ENCODE measurements at regions not wholly inside any gene's neighbourhood (a gene's known extent, or its start where the extent isn't known, plus 50 kb on each side); places are given as distances from the start of the nearest gene placed in this dataset.
A peak's percentile ranks its signal among the peaks of the same experiment; 100 is the strongest.

- DNase-seq: no peak
Measured at GRCh38 chr22:25367756-25368155, 148.3 kb downstream of the CRYBB2 start.

- DNase-seq: no peak
Measured at GRCh38 chr22:25368271-25368670, 148.8 kb downstream of the CRYBB2 start.

GRCh38 chr22:25369041-25369440 is 149.6 kb downstream of the CRYBB2 start:
- no peak for DNase-seq

GRCh38 chr22:25370322-25370721 is 150.9 kb downstream of the CRYBB2 start:
- DNase-seq: no peak

- no peak for DNase-seq
Measured at GRCh38 chr22:25372000-25372595, 152.7 kb downstream of the CRYBB2 start.

- DNase-seq: no peak
Measured at GRCh38 chr22:25373961-25374360, 154.5 kb downstream of the CRYBB2 start.

DNA sequence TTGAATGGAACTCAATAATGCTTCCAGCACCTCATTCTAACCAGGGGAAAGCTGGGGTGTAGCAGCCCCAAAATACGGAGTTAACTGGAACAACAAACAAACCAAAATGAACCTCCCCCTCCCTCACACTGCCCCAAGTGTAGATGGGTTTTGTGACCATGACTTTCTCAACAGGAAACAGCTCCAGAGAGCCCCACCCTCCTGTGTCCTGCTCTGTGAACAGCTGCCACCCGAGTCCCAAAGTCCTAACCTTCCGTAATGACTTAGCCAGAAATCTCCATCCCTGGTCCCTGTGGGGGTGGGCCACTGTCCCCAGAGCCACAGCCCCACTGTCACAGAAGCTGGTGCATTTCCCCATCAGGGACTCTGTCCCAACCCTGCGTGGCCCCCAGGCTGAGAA is 155.4 kb downstream of the CRYBB2 start:
- DNase-seq: no peak

GRCh38 chr22:25375683-25376082 is 156.2 kb downstream of the CRYBB2 start:
- DNase-seq: no peak

- no peak for DNase-seq
Measured at GRCh38 chr22:25377699-25378098, 158.3 kb downstream of the CRYBB2 start.

DNA sequence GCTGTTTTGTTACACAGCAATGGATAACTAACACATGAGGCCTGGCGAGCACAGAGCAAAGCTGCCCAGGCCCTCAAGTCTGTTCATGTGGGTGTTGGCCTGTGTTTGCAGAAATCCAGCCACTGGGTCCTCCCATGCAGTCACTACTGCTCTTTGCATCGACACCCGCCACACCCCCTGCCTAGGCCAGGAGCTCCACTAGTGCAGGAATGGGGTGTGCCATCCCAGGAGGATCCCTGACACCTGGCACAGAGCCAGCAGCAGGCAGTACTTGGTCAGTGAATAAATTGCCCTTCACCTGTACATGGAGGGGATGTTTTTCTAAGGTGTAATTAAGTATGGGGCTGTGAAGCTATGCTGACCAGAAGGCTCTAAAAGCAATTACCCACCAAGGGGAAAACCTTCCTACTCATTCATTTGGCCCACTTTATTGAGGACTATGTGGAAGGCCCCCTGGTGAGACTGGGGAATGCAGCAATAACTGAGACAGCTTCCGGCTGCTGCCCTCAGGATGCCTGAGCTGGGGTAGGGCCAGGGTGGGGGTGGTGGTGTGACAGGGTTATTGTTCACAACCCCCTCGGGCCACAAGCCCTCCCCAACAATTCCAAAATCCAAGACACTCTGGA is 160.8 kb downstream of the CRYBB2 start:
- DNase-seq: no peak

- no peak for DNase-seq
Measured at GRCh38 chr22:25382762-25383161, 163.3 kb downstream of the CRYBB2 start.

DNA sequence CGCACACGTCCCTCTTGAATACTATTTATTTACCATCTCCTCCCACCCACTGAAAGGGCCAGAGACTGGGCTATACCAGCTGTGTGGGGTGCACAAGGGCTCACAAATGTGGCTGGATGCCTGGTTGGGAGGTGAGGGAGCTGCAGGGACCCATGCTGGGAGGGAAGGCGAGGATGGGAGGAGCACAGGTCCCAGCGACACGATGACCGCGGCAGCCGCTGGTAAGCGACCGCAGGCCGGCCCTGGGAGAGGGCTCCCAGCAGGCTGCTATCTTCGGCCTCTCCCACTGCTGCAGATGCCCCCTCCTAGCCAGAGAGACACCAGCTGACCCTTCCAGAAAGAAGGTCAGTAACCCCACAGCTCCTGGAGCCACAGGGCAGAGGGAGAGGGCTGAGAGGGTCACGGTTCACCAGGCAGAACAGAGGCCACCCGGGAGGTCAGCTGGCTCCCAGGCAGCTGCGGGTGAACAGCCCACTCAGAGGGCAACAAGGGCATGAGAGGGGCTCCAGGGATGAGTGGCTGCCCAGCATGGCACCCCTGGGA is 163.9 kb downstream of the CRYBB2 start:
- DNase-seq: no peak

- no peak for DNase-seq
Measured at GRCh38 chr22:25383892-25384291, 164.5 kb downstream of the CRYBB2 start.

DNA sequence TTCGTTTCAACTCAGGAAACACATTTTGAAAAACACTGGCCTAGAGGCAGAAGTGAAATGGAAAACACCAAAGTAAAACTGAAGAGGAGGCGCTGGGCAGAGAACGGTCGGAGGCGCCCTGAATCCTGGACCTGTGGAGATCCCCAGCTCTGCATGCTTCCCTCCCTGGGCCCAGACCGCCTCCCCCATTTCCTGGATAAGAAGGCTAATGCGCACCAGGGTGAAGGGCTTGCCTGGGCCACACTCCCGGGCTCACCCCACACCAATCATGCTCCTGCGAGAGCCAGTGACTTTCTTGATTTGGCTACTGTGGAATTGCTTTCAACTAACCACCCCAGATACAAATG is 167.1 kb downstream of the CRYBB2 start:
- DNase-seq: no peak

DNA sequence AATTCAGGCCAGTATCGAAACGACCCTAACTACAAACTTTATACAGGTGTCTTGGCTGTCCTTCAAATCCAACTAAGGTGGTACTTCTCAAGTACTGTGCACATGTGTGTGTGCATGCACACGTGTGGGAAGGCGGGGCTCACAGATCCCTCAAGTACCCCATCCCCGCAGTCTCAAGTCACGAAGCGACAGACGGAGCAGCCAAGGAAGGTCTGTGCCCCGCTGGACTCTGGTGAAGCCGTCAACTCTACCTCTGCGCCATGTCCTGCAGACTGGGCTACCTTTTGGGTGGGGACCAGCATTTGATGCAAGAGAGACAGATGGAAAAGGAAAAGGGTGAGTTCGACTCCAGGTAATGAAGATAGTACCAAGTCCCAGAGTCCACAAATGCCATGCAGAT is 169.0 kb downstream of the CRYBB2 start:
- DNase-seq: no peak

GRCh38 chr22:25388866-25389540 is 169.6 kb downstream of the CRYBB2 start:
- DNase-seq: peak in 2 of 14 donors; percentile 16 to 39

- no peak for DNase-seq
Measured at GRCh38 chr22:25389541-25389919, 170.1 kb downstream of the CRYBB2 start.

- DNase-seq: peak in 4 of 14 donors; percentile 18 to 40 (median 26)
Measured at GRCh38 chr22:25390297-25391240, 171.1 kb downstream of the CRYBB2 start.

DNA sequence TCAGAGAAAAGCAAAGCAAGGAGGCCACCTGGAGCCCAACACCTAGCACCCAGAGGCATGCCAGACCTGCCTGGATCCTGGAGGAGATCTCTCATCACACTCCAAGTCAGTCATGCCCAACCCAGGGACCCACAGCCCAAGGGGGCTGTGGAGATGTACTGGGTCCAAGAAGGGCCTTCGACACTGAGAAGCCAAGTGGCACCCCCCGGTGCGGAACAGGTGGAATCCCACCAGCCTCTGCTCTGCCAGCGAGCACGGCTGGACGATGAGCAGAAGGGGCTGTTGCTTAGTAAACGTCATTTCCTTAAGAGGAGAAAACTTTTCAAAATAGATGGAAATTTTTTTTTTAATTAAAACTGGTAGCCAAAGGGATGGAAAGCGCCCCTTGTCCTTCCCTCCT is 171.9 kb upstream of the GRK3 start:
- no peak for DNase-seq

DNA sequence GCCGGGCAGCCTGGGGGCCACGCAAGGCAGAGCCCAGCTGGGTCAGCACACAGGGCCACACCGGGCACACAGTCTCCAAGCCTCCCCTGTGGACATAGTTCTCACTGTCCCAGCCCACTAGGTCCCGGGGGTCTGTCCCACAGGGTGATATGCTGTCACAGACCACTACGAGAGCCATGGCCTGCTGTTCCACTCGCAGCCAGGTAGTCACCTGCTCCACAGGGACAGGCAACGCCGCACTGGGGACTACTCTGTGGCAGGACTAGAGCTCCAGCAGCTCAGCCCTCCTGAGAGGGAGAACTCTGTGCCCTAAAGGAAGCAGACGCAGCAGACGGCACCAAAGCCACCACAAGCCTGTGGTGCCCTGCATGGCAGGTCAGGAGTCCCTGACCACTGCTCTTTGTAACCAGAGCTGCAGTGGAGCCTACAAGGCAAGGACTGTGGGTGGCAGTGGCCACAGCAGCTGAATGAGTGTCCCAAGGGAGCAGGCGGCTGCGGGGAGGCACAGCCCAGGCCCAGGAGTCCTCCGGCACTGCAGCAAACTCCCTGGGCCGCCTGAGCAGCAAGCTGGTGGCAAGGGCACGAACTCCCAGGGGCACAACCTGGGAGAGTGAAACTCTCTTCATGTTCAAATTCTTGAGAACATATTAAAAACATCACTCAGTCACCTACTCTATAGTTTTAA is 171.2 kb upstream of the GRK3 start:
- DNase-seq: no peak

DNA sequence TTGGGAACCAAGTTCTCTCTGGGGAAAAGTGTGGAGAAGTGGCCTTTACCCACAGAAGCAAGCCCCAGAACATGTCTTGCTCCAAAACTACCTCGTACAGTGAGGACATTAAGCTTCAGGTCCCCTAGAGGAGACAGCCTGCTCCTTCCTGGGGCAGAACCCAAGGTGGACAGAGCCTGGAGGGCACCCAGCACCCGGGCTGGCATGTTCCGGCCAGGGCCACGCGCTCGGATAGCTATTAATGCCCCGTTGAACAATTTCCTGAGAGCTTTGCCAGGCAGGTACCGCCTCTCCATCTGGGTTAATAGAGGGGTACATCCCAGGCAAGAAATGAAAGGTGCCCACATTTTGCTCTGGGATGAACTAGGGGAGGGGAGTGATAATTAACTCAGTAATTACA is 169.0 kb upstream of the GRK3 start:
- DNase-seq: no peak

DNA sequence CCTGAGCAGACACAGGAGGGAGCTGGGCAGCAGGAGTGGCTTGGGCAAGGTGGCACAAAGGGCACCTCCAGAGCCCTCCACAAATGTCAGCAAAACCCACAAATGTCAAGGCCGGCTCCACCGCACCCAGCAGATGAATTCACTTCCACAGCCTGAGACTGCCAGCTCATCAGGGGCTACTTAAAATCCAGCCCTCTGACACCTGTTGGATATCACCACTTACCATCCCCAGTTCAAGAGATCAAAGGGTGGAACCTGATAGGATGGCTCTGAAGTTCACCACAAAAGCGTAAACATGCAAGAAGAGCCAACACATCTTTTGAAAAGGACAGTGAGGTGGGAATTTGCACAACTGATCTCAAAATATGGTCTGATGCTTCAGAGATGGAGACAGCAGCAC is 168.6 kb upstream of the GRK3 start:
- no peak for DNase-seq

Data from C1 segment of cervical spinal cord (tissue), 14 donors.